Spleen (tissue), 11 donors: ENCODE measurements at regions not wholly inside any gene's neighbourhood (a gene's known extent, or its start where the extent isn't known, plus 50 kb on each side); places are given as distances from the start of the nearest gene placed in this dataset.

Experiments used
- DNase-seq: peaks from one replicate; pipeline ENCODE4 v3.0.0-alpha.2; 2020
- H3K27ac ChIP-seq, 8 donors: fragments of 200-600 bp; sonication (generic) in 7 of 8; 1 replicate in 4 of 8; 2 replicates in 4 of 8; pipeline versions ENCODE4 v1.5.0 to v1.8.0; 2016 to 2021; ENCODE audit warnings: inconsistent platforms in 4 of 8, mild to moderate bottlenecking in 4 of 8, moderate library complexity in 1 of 8
- H3K27me3 ChIP-seq, 7 donors: fragments of 200-600 bp; sonication (generic) in 6 of 7; replicated peaks in 1 of 7; 1 replicate in 4 of 7; 2 replicates in 3 of 7; pipeline versions ENCODE4 v1.5.0 to v1.8.0; 2016 to 2021; ENCODE audit warnings: inconsistent platforms in 3 of 7, mild to moderate bottlenecking in 1 of 7
- H3K36me3 ChIP-seq, 6 donors: fragments of 200-600 bp; sonication (generic) in 5 of 6; 1 replicate in 4 of 6; 2 replicates in 2 of 6; pipeline versions ENCODE4 v1.5.0 to v1.8.0; 2016 to 2021; ENCODE audit warnings: inconsistent platforms in 2 of 6
- H3K4me1 ChIP-seq, 6 donors: fragments of 200-600 bp; sonication (generic) in 5 of 6; 1 replicate in 3 of 6; 2 replicates in 3 of 6; pipeline versions ENCODE4 v1.5.0 to v1.8.0; 2016 to 2021; ENCODE audit warnings: inconsistent platforms in 3 of 6
- H3K4me3 ChIP-seq, 8 donors: fragments of 200-600 bp; sonication (generic) in 7 of 8; 1 replicate in 4 of 8; 2 replicates in 4 of 8; pipeline versions ENCODE4 v1.5.0 to v1.8.0; 2016 to 2021; ENCODE audit warnings: inconsistent platforms in 4 of 8, mild to moderate bottlenecking in 4 of 8, moderate library complexity in 2 of 8
- H3K9me3 ChIP-seq, 8 donors: fragments of 200-600 bp; sonication (generic) in 7 of 8; 1 replicate in 4 of 8; 2 replicates in 4 of 8; pipeline versions ENCODE4 v1.5.0 to v1.8.0; 2016 to 2021; ENCODE audit warnings: inconsistent platforms in 4 of 8
- CTCF ChIP-seq, 11 experiments: fragments of 200-600 bp in 7 of 11; fragments of 450-650 bp in 4 of 11; sonication (generic) in 4 of 11; IDR thresholded peaks in 8 of 11; conservative IDR thresholded peaks in 3 of 11; 1 replicate in 7 of 11; 2 replicates in 4 of 11; pipeline versions ENCODE4 v1.4.0 to v1.8.0; 2016 to 2021; ENCODE audit warnings: antibody characterized with exemption in 11 of 11, inconsistent platforms in 4 of 11, mild to moderate bottlenecking in 1 of 11
- POLR2A ChIP-seq, 3 donors: fragments of 450-650 bp; IDR thresholded peaks; one replicate each; pipeline ENCODE4 v1.5.1; 2017; ENCODE audit warnings: antibody characterized with exemption in 3 of 3, mild to moderate bottlenecking in 1 of 3
- POLR2AphosphoS5 ChIP-seq, 3 donors: sonication (generic); formaldehyde crosslinking; IDR thresholded peaks; one replicate each; pipeline ENCODE4 v1.5.1; 2017; ENCODE audit warnings: antibody characterized with exemption in 3 of 3
- WGBS, 5 donors: extraction: QIAGEN DNeasy Blood & Tissue Kit in 3 of 5; methylation state at CpG; one replicate each; pipeline versions ENCODE4 v1.1.5 to v1.1.7; 2013 to 2018; 5-methylcytosine and 5-hydroxymethylcytosine counted together
- intact Hi-C: fragments of 100-400 bp; cut with DNase I; formaldehyde crosslinking; loops from one replicate; pipeline ENCODE4 v1.15.0; 2023; ENCODE audit warnings: low total_unique reads
- donor health status: healthy with polysubstance abuse.
- donor health status: DM: no; HTN: no; CAD: no; lungs with moderate emphysema.
- donor health status: DM: no; HTN: no; CAD: no.
- donor health status: Bipolar disorder and iron deficiency.
- donor health status: healthy.
- donor health status: DM: no; HTN: no; CAD: no.
- donor health status: DM: yes; HTN: yes; CAD: no.

- Histone ChIP-seq H3K4me1 (no peaks in the 10 kb centered on the region), H3K27ac (no peak overlapping the region), H3K36me3 (no peaks in the 10 kb centered on the region), H3K9me3 (peaks cover 0 to 16% (median 4%) of the 10 kb centered on the region in 8 donors), H3K4me3 (no peak overlapping the region), H3K27me3 (no peaks in the 10 kb centered on the region)
- TF ChIP-seq CTCF (IDR thresholded peaks at IDR 0.05 in 8 of 11, conservative IDR thresholded peaks at IDR 0.05 in 3 of 11) (no peak), POLR2A (IDR thresholded peaks at IDR 0.05) (no peak), POLR2AphosphoS5 (IDR thresholded peaks at IDR 0.05) (no peak)
- intact Hi-C loops, result no loop called here
- WGBS, 5 donors, result 76 to 81% (median 78%) methylated on average over 4 of the region's 4 CpGs
- no peak for DNase-seq
Observed at GRCh38 chr2:83786140-83786539, 672.9 kb downstream of the SUCLG1 start.

DNA sequence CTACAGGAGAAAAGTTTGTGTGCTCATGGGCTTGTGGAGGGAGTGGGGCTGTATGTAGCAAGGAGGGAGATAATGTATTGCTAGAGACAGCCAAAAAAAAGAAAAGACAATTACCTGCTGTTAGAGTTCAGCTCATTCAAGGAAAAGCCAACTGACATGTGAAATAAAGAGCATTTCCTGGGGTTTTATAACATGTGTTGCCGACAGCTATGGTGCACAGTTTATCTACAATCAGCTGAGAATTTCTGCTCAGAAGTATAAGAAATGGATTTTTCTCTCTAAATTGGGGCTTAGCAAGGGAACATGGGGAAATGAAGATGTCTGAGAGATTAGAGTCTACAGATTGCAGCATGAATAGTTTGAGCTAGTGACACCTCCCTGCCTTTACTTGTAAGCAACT lies 674.1 kb downstream of the SUCLG1 start:
- intact Hi-C loops, result no loop called here
- Histone ChIP-seq H3K27me3 (no peaks in the 10 kb centered on the region), H3K9me3 (peaks cover 0 to 26% (median 8%) of the 10 kb centered on the region in 8 donors), H3K36me3 (no peaks in the 10 kb centered on the region), H3K27ac (no peak overlapping the region), H3K4me3 (no peak overlapping the region), H3K4me1 (no peaks in the 10 kb centered on the region)
- 24 to 40% (median 34%) methylated on average over 1 of the region's 1 CpG for WGBS, 5 donors
- DNase-seq, result no peak
- TF ChIP-seq CTCF (IDR thresholded peaks at IDR 0.05 in 8 of 11, conservative IDR thresholded peaks at IDR 0.05 in 3 of 11), result no peak
- no peak for TF ChIP-seq POLR2A (IDR thresholded peaks at IDR 0.05)
- TF ChIP-seq POLR2AphosphoS5 (IDR thresholded peaks at IDR 0.05), result no peak

GRCh38 chr2:83784315-83784714 lies 674.8 kb downstream of the SUCLG1 start:
- intact Hi-C loops, result no loop called here
- WGBS, 5 donors, result 87 to 98% (median 90%) methylated on average over 2 of the region's 2 CpGs
- no peak for TF ChIP-seq POLR2A (IDR thresholded peaks at IDR 0.05)
- TF ChIP-seq POLR2AphosphoS5 (IDR thresholded peaks at IDR 0.05), result no peak
- TF ChIP-seq CTCF (IDR thresholded peaks at IDR 0.05 in 8 of 11, conservative IDR thresholded peaks at IDR 0.05 in 3 of 11), result no peak

DNA sequence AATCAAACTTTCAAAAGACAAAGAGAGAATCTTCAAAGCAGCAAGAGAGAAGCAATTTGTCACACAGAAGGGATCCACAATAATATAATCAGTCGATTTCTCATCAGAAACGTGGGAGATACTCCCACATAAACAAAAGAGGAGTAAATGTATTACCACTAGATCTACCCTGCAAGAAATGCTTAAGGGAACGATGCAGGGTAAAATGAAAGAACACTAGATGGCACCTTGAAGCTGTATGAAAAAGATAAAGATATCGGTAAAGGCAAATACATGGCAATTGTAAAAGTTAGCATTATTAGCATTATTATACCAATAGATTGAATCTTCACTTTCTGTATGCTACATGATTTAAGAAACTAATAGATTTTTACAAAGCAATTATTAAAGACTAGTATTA lies 677.0 kb downstream of the SUCLG1 start:
- Histone ChIP-seq H3K4me3 (no peak overlapping the region), H3K36me3 (no peaks in the 10 kb centered on the region), H3K27me3 (no peaks in the 10 kb centered on the region), H3K27ac (no peak overlapping the region), H3K9me3 (peaks cover 0 to 26% (median 8%) of the 10 kb centered on the region in 8 donors), H3K4me1 (no peaks in the 10 kb centered on the region)
- no peak for DNase-seq
- no peak for TF ChIP-seq CTCF (IDR thresholded peaks at IDR 0.05 in 8 of 11, conservative IDR thresholded peaks at IDR 0.05 in 3 of 11)
- TF ChIP-seq POLR2AphosphoS5 (IDR thresholded peaks at IDR 0.05), result no peak
- WGBS, 5 donors, result 65 to 75% (median 71%) methylated on average over 4 of the region's 4 CpGs
- intact Hi-C loops, result no loop called here

More at GRCh38 chr2:83784315-83784714, 674.8 kb downstream of the SUCLG1 start:
- Histone ChIP-seq H3K27me3 (no peaks in the 10 kb centered on the region), H3K27ac (no peak overlapping the region), H3K4me3 (no peak overlapping the region), H3K9me3 (peaks cover 0 to 26% (median 8%) of the 10 kb centered on the region in 8 donors), H3K4me1 (no peaks in the 10 kb centered on the region), H3K36me3 (no peaks in the 10 kb centered on the region)
- DNase-seq, result no peak
